DLD1 (cell line): ENCODE measurements at regions not wholly inside any gene's neighbourhood (a gene's known extent, or its start where the extent isn't known, plus 50 kb on each side); places are given as distances from the start of the nearest gene placed in this dataset.

Source experiments
- in situ Hi-C: cut with HindIII; loops from 2 replicates; pipeline ENCODE4 v1.10.0; 2017; ENCODE audit warnings: low sequenced_read_pairs

GRCh38 chr6:149176971-149177667 is 140.4 kb upstream of the TAB2 start:
- in situ Hi-C loops, result no loop called here

DNA sequence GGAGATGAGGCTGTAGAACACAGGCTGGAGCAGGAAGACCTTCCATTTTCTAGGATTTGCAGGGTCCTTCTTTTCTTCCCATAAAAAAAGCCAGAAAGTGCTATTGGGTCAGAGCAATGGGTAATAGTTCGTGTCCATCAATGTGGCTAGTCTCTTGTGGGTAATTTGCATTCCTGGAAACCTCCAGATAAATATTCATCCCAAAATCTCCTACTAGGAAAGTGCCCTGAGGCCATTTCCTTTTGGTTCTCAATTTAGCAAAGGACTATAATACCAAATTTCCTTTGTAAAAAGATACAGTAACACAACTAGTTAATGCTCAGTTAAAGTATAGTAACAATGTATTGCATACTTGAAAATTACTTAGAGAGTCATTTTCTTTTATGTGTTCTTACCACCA is 138.1 kb upstream of the TAB2 start:
- in situ Hi-C loops, result no loop called here

GRCh38 chr6:149181304-149181703 is 136.2 kb upstream of the TAB2 start:
- in situ Hi-C loops, result no loop called here

DNA sequence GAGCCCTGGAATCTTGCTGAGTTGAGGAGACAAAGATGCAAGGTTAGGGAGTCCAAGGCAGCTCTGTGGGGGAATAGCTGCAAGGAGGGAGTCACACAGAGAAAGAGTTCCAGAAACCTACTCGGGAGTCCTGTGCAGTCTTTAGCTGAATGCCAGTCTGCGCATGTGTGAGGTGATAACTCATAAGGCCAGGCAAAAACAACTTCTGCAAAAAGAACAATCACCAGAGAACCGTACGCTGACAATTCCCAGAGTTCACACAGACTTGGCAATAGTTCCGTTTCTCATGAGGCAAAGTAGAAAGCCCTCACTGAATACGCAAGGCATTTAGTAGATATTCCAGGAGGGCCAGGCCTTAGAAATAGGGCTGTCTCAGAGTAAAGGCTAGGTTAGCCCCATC is 135.2 kb upstream of the TAB2 start:
- in situ Hi-C loops, result no loop called here

- in situ Hi-C loops, result no loop called here
Measured at GRCh38 chr6:149184523-149184922, 133.0 kb upstream of the TAB2 start.

DNA sequence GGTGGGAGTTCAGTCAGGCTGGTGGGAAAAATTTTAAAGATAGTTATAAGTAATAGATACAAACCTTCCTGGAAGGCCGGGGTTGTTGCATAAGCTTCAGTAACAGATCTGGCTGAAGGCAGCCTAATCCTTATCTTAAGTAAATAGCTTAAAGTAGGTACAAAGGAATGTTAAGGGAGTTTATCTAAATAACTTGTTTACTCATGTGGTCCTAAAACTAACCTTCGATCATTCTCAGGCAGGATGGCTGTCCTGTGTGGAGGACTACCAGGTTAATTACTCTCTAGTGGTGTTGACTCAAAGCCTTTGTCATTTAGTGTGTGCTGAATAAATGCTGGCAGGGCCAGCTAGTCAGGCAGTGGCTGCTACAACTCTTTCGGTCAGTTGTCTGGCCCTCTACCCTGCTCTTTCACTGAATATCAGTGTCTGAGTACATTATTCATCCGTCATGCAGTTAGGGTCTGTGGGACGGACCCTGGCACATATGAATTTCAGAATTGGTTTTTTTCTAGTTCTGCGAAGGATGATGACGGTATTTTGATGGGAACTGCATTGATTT is 131.6 kb upstream of the TAB2 start:
- in situ Hi-C loops, result no loop called here

DNA sequence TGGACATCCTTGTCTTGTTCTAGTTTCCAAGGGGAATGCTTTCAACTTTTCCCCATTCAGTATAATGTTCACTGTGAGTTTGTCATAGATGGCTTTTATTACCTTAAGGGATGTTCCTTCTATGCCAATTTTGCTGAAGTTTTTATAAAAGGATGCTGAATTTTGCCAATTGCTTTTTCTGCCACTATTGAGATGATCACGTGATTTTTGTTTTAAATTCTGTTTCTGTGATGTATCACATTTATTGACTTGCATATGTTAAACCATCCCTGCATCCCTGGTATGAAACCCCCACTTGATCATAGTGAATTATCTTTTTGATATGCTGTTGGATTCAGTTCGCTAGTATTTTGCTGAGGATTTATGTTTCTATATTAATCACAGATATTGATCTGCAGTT is 130.6 kb upstream of the TAB2 start:
- in situ Hi-C loops, result no loop called here

- in situ Hi-C loops, result no loop called here
Measured at GRCh38 chr6:149190224-149190831, 127.2 kb upstream of the TAB2 start.

DNA sequence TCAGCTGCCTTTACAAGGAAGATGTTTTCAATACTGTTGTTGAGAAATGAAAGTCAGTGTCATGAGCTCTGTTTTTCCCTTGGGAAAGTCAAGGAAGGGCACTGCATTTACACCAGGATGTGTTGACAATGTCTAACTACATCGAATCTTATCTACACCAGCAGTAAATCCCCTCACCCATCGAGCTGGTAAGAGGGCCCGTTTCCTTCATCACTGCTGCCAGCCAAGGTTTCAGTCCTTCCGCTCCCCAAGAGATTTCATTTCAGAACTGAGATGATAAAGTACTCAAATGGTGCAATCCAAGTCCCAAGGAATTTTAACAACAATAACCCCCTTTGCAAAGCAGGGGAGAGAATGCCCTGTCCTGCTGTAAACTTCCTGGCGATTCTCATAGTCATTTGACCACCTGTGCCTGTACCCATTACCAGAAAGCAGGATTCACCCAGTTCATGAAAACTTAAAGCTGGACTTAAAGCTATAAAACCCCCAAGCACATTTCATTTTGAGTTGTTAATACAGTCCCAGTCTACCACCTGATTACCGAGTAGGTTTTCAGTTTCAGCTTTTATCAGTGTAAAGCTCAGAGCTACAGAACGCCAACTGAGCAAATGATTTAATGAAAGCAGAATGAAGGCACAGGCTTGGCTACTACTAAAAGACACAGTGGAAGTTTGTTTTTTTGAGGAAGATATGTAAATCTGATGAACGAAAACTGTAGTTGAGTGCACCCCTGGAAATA is 122.5 kb upstream of the TAB2 start:
- in situ Hi-C loops, result no loop called here

DNA sequence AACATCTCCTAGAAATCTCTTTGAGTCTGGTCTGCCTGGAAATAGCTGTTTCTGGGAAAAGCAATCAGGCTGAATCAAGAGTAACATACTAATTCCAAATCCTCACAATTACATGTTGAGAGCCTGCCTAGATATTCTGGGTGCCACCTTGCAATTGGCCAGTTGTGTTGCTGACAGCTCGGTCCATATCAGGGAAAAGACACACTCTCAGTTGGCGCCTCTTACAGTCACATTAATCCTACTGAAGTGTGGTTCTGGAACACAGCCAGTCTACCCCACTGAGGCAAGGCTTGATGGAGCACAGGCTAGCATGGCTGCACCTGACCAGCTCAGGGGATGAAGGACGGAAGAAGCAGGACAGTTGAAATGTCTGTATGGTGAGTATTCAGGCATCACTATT is 121.4 kb upstream of the TAB2 start:
- in situ Hi-C loops, result no loop called here

- in situ Hi-C loops, result no loop called here
Measured at GRCh38 chr6:149197482-149197881, 120.0 kb upstream of the TAB2 start.

- in situ Hi-C loops, result no loop called here
Measured at GRCh38 chr6:149198265-149198664, 119.2 kb upstream of the TAB2 start.

DNA sequence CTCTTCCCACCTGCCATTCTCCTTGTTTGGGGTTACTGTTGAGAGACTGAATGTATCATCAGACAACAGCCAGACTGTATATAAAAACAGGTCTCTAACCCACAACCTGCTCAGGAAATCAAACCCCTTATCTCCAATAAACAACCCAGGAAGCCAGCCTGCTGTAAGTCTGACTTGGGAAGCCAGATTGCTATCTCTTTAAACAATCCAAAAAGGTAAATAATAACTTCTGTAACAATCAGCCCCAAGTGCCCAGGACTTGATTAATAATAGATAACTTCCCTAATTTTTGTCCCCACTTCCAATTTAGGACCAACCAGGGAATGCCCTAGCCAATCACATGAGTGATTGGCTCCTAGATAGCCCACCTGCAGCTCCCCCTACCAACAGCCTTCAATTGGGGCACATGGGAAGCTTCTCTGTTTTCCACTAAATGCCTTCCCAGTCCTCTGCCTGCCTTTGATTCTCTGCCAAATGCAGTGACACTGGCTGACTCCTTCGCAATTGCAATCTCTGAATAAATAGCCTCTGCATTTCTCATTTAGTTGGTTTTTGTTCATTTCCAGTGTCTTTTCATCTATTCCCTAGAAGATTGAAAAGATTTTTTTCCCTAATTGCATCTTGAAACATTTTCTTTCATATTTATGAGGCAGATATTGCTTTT is 117.1 kb upstream of the TAB2 start:
- in situ Hi-C loops, result no loop called here

GRCh38 chr6:149201068-149201655 is 116.3 kb upstream of the TAB2 start:
- in situ Hi-C loops, result no loop called here

- in situ Hi-C loops, result no loop called here
Measured at GRCh38 chr6:149202100-149202499, 115.4 kb upstream of the TAB2 start.

DNA sequence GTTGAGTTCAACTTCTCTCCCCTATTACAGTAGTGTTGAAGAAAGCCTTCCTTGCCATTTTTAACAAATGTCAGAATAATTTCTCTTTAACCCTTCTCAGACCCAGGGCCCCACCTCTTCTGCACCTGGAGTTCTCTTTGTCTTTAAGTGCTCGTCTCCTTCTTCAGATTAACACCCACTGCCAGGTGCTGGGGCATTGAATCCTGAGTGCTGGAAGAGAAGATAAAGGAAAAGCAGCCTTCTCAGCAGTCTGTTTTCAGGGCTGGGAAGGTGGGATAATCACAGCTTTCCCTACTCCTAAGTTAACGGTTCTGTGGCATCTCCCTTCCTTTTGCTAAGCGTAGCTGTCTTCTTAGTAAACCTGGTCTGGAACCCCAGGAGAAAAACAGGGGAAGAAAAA is 114.6 kb upstream of the TAB2 start:
- in situ Hi-C loops, result no loop called here

- in situ Hi-C loops, result no loop called here
Measured at GRCh38 chr6:149203509-149203908, 114.0 kb upstream of the TAB2 start.

GRCh38 chr6:149208134-149208601 is 109.3 kb upstream of the TAB2 start:
- in situ Hi-C loops, result no loop called here

GRCh38 chr6:149209871-149210775 is 107.4 kb upstream of the TAB2 start:
- in situ Hi-C loops, result no loop called here

- in situ Hi-C loops, result no loop called here
Measured at GRCh38 chr6:149211046-149211571, 106.4 kb upstream of the TAB2 start.
